ENCODE measurements at regions not wholly inside any gene's neighbourhood (a gene's known extent, or its start where the extent isn't known, plus 50 kb on each side); places are given as distances from the start of the nearest gene placed in this dataset.
"Not testable (repeated sequence)": the region's sequence is repeated elsewhere in the genome, so short reads cannot be mapped to it uniquely, and the experiment has no call there.

DNA sequence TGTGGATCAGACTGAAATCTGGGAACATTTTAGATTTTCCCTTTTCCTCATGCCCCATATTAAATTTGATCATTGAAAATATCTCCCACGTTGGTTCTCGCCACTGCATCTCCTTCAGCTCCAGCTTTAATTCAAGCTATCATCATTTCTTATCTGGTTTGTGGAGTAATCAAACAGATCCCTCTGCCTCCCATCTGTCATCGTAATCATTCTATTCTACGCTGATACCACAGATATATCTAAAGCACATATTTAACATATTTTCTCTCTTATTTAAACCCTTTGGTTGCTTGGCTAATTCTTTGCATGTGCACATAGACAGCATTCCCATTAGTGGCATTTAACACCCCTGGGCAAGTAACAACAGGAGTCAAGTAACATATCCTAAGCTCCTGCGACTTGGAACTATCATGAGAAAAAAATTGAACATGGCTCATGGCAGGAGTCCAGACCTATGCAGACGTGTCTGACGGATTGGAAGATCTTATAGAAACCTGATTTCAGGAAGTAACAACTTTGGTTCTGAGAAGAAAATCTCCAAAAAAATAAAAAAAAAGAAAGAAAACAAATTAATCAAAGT lies 158.8 kb upstream of the KYNU start:
- no peak for DNase-seq (ENCODE audit: low read depth)

DNA sequence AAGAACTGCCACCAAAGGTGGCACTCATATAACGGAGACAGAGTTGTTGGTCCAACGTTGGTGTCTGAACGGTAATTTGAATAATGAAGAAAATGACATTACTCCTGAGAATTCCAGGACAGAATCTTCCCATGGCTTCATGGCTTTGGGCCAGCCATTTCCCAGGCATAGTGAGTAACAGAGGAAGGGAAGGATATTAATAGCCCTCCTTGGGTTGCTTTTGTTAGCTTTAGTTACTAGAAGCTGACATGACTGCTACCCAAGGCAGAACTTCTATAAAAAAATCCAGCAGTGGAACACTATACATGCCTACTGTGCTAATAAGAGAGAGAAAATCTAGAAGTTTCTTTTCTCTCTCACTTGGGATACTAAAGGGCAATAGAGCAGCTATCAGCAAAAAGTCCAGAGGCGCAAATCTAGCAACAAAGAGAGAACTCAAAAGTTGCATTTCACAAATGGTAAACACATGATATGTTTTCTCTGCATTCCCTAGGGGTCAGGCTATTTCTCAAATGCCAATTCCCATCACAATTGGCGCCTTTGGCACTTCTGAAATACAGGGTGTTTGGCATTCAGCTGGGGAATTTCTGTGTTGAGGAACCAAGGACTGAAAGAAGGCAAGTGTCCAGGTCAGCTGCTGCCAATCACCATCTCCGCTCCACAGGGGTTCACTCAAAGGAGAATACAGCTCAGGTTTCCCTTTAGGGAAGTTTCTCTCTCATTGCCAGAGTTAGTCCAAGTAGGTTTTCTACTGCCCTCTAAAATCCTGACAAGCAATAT lies 160.8 kb upstream of the KYNU start:
- peak; percentile 54 for DNase-seq (ENCODE audit: low read depth)

DNA sequence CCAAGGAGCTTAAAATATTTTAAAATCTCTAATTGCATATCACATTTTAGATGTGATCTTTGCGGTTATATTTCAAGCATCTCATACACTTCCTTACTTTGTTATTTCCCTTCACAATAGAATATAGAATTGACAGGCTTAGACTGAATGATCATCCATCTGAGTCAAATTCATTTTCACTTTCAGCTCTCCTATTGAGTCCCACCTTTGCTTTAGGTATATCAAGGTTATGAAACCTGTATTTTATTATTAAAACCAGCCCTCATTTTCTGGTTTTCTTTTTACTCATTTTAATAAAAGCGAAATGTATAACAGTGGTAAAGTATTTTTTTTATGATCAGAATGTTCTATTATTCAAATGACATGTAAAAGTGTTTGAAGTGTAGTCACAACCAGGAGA lies 162.9 kb upstream of the KYNU start:
- DNase-seq (ENCODE audit: low read depth) = no peak

DNA sequence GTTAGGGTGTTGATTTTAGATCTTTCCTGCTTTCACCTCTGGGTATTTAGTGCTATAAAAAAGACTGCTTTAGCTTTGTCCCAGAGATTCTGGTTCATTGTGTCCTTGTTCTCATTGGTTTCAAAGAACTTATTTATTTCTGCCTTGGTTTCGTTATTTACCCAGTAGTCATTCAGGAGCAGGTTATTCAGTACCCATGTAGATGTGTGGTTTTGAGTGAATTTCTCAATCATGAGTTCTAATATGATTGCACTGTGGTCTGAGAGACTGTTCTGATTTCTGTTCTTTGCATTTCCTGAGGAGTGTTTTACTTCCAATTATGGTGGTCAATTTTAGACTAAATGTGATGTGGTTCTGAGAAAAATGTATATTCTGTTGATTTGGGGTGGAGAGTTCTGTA lies 167.1 kb upstream of the KYNU start:
- DNase-seq (ENCODE audit: low read depth) = no peak

DNA sequence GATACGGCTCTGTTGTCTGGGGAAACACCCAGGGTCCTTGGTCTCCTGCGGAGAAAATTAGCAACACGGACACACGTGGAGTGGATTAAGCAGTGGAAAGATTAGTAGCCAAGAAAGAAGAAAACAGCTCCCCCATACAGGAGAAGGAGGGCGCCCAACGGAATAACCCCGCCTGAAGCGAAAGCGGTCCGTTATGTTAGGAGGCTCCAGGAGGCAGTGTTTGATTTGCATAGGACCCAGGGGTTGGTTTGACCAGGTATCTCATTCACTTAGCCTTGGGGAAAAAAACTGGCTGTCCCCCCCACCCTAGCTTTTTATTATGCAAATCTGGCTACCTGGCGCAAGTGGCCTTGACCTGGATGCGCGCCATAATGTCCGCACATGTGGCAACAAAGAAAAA lies 170.1 kb upstream of the KYNU start:
- no peak for DNase-seq (ENCODE audit: low read depth)

DNA sequence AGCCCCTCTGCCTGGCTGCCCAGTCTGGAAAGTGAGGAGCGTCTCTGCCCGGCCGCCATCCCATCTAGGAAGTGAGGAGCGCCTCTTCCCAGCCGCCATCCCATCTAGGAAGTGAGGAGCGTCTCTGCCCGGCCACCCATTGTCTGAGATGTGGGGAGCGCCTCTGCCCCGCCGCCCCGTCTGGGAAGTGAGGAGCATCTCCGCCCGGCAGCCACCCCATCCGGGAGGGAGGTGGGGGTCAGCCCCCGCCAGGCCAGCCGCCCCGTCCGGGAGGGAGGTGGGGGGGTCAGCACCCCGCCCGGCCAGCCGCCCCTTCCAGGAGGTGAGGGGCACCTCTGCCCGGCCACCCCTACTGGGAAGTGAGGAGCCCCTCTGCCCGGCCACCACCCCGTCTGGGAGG lies 175.1 kb upstream of the KYNU start:
- DNase-seq (ENCODE audit: low read depth) = not testable (repeated sequence)

DNA sequence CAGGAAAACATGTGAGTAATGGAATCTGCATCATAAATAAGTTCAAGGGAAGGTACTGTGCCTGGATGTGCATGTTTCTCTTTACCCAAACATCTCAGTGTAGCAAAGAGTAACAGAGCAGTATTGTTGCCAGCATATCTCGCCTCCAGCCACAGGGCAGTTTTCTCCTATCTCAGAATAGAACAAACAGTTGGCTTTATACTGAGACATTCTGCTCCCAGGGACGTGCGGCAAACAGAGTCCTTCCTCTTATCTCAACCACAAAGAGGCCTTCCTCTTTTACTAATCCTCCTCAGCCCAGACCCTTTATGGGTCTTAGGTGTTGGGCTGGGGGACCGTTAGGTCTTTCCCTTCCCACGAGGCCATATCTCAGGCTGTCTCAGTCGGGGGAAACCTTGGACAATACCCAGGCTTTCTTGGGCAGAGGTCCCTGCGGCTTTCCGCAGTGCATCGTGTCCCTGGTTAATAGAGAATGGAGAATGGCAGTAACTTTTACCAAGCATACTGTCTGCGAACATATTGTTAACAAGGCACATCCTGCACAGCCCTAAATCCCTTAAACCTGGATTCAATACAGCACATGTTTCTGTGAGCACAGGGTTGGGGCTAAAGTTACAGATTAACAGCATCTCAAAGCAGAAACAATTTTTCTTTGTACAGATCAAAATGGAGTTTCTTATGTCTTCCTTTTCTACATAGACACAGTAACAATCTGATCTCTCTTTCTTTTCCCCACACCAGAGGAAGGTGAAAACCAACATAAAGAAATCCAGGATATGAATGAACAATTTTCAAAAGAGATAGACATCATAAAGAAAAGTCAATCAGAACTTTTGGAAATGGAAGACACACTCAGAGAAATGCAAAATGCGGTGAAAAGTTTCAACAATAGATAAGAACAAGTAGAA lies 181.9 kb upstream of the KYNU start:
- not testable (repeated sequence) for DNase-seq (ENCODE audit: low read depth)

DNA sequence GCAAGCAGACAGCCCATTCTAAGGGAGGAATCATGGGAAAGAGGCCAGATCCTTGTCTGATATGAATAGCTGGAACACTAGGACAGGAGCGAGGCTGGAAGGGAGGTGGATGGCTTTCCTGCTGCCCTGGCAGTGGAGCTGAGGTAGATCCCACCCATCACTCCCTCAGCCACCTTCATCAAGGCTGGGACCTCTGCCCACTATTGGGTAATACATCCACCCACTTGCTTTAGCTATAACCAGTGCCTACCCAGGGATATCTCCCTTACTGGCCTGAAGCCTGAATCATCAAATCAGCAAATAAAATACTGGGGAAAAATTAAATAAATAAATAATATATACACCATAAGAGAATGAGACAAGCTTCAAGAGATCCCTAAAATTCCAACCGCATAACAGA lies 183.2 kb upstream of the KYNU start:
- DNase-seq (ENCODE audit: low read depth) = no peak

DNA sequence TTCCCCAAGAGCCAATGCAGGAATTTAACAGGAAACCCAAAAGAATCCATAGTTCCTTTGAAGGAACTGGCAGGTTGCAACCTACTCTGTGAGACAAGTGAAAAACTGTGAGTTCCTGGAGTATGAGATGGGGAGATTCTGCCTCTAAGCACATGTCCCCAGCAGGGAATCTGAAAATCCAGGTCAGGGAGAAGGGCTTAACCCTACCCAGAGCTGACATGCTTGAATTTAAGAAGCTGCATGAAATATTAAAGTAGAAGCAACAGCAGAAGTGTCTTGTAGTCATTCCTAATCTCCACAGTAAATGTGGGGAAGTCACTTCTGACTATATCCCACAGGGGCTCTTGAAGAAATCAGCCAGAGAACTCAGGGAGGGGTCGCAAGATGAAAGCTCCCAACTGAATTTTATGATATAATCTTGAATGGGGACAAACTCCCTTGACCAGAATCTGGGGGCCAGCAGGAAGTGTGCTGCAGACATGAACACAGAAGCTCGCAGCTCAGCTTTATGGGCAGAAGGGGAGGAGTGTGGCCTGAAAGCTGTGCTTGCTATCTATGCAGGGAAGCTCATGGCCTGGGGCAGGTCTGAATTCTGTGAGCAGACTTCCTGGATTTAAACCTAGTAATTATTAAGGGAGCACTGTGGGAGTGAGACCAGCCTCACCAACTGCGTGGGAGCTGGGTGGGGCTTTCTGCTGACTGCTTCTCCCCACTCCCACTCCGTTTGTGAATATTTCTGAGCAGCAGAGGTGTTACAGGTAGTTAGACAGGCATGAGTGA lies 184.1 kb upstream of the KYNU start:
- DNase-seq (ENCODE audit: low read depth) = no peak

DNA sequence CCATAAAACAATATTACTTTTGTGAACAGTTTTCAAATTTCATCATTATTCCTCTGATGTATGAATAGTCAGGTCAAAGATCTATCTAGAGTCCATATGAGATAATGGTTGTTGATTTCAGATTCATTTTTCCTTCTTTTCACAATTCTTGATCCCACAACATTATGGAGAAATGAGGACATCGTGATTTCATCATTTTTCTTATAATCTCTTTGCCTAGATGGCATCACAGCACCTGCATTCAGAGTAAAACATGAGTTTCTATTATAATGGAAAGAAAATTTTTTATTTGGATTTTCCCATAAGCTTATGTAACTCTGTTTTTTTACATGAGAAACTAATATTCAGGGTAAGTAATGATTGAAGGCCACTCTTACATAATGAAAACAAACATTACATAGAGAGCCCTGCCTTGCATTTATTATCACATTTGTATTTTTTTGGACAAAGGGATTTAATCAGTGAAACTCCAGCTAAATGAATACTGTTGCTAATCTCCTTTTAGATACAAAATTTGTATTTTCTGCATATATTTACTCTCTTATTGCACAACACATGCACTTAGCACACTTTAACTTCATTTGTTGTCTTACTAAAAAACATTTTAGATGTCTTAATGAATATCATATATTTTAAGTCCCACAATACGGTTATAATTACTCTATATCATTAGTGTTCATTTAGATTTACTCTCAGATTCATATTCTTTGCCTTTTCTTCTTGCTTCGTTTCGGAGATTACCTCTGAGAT lies 188.4 kb upstream of the KYNU start:
- DNase-seq (ENCODE audit: low read depth) = no peak

DNA sequence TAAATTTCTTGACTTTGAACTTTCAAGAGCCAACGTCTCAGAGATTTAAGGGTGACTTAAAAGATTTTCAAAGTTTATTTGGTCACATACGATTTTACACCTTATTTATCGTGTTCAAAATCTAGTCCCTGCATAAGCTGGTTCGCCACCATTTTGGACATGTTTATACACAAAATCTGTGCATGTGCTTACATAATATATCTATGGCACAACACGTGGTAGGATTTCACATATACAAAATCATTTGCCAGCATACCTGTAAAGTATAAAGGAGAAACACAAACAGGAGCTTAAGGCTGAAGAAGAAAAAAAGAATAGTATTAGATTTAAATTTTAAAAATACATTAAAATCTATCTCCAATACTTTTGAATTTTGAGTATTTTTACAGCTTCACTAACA lies 190.0 kb upstream of the KYNU start:
- DNase-seq (ENCODE audit: low read depth) = no peak

DNA sequence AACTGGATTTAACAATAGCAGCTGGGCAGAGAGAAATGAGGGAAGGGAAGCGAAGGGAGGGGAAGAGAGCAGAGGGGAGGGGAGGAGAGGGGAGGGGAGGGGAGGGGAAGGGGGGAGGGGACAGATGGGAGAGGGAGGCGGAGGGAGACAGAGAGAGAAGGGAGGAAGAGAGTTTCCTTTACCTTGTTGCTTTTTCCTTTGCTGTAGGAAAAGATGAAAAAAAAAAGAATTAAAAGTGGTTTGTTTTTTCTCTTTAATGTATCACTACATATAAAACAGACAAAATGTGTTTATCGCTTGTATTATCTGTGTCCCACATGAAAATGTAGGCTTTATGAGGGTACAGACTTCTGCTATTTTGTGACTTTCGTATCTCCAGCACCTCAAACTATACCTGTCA lies 190.4 kb upstream of the KYNU start:
- DNase-seq (ENCODE audit: low read depth) = no peak

DNA sequence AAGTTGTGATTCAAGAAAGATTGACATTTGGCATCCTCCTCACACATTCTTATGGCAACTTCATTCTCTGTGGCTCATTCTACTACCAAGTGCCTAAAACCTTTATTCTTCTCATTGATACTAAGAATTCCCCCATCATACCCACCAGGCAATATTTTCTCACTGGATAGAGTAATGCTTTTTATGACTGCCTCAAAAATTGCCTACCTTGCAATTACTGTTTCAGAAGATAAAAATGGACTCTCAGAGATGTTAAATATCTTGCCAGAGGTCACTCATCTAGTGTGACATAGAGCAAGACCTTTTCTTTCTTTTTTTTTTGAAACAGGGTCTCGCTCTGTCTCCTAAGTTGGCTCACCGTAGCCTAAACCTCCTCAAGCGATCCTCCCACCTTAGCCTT lies 192.8 kb upstream of the KYNU start:
- no peak for DNase-seq (ENCODE audit: low read depth)

DNA sequence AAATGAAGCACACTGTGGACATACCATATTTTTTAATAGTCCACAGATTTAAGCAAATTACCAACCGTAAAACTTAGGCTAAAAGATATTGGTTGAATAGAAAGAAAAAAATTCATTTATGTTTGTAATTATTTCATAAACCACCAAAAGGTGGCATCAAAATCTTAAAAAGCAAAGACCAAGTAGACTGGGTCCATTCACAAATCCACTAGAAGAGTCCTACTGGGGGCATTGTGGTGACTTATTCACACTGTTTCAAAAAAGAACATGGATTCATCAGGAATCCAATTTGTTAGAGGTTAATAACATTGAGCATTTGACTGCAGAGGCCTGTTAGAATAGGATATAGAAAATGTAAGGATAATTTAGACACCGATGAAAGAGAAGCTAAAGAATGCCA lies 194.9 kb upstream of the KYNU start:
- DNase-seq (ENCODE audit: low read depth) = peak; percentile 29

DNA sequence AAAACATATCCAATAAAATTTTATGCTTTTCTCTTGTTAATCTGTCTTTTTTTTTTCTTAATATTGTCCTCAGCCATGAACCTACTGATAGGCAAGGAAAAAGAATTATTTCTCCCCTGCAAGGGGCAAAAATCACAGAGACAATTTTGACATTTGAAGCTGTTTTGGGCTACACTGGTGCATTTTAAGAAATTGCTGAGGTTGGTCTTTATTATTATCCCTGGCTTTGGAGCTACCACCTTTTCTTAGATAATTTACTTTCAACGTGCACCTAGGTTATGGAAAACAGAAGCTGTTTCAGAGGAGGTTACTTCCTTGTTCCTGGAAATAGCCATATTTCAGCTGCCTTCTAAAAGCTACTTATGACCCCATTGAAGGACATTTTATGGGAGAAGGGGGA lies 195.5 kb upstream of the KYNU start:
- no peak for DNase-seq (ENCODE audit: low read depth)

DNA sequence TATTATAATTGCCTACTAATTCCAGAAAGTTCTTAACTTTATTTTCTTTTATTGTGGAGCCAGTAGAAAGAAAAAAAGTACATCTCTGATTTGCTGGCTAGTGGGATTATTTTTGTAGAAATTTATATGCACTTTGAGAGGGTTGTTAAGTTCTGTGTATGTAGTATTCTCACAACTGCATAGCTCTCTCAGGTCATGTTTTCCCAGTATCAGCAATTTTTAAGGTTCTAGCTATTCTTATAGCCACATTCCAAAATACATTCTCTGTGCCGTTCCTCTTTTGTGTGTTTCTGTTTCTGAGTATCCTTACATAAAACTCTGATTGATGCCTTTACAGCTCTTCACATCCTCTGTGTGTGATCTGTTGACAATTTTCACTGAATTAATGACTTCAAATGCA lies 199.3 kb upstream of the KYNU start:
- DNase-seq (ENCODE audit: low read depth) = no peak

DNA sequence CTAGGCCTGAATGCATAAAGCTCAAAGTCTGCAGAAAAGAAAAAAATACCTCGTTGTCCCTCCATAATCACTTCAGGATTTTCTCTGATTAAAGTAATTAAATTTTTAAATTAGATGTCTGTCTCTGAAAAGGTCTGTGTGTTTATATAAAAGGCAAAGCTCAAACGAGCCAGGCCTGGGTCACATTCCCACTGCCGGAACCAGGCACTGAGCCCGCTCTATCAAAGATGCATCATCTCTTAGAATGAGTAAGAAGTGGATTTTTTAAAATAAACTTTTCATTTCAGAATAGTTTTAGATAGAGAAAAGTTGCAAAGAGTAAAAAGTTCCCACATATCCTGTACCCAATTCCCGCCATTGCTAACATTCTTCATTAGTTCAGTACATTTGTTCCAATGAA lies 202.1 kb upstream of the KYNU start:
- DNase-seq (ENCODE audit: low read depth) = no peak

DNA sequence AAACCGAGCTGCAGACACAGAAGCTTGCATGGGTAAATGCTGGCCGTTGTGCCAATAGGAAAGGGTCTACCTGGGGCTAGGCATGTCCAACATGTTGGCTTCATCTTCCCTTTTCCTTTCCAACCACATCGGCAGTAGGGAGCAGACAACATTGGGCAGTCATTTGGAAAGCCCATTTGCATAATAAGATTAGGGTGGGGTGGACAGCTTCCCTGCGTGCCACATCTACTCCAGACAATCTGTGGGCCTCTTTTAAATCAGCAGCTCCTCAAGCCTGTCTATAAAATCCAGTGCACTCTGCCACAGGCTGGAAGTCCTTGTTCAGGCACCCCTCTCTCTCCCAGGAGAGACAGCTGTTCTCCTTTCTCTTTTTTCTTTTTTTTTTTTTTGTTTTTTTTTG lies 203.6 kb upstream of the KYNU start:
- DNase-seq (ENCODE audit: low read depth) = no peak

DNA sequence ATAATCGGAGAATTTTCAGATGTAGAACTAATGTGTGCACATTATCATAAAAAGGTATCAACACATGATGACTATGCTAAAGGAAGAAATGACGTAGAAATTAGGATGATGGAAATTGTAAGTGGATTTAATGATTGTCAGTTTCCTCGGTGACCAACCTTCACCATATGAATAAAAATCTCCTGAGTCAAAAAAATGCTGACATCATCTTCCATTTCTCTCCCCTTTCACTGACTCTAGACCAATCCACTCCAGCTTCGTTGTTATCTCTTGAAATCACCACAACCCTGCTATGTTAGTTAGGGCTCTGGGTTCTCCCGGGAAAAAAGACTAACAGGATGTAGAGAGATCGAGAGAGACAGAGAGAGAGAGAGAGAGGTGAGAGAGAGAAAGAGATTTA lies 204.8 kb upstream of the KYNU start:
- DNase-seq (ENCODE audit: low read depth) = no peak

DNA sequence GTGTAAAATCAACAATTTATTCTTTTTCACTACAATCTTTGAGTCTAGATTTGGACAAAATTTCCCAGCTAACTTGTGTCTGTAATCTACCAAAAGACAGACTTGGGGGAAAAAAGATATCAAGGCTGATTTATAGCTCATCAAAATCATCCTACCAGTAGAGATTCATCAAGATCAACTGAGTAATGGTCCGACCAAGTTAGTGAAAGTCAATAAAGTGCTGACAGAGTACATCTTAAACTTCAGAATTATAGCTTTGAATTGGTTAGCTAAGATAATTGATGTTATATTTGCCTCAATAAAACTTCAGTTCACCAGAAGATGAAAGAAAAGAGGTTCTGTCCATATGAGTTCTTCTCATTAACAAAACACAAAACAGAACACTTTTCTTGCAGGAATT lies 207.1 kb upstream of the KYNU start:
- DNase-seq (ENCODE audit: low read depth) = no peak

DNA sequence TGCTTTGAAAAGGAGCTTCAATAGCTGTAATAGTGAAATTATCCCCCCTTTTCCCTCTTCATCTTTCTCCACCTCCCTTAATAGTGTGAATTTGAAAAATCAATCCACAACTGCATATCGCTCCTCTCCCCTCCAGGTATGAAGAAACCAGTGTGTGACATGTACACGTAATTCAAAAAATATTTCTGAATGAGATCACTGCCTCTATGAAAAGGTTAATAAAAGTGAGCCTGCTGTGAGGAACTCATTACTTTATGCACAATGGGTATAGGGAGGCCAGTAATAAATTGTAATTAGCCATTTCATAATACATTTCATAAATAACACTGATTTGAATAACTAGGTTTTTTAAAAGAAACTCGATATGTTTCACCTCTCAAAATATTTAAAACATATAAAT lies 209.0 kb upstream of the KYNU start:
- DNase-seq (ENCODE audit: low read depth) = peak; percentile 10
